Thoracic aorta (tissue), 2 donors: ENCODE measurements at regions not wholly inside any gene's neighbourhood (a gene's known extent, or its start where the extent isn't known, plus 50 kb on each side); places are given as distances from the start of the nearest gene placed in this dataset.

Experiments used
- ATAC-seq: fragments of 150-250 bp; one replicate; pipeline ENCODE4 v1.8.0; 2017; ENCODE audit warnings: low read depth; ENCODE audit not compliant: insufficient number of reproducible peaks, low FRiP score
- DNase-seq: peaks from one replicate; pipeline ENCODE4 v3.0.0-alpha.2; 2020; ENCODE audit warnings: low spot score
- H3K27ac ChIP-seq, 2 donors: fragments of 200-600 bp; sonication (generic); 1 replicate in 1 of 2; 2 replicates in 1 of 2; pipeline ENCODE4 v1.5.1; 2016; ENCODE audit warnings: mild to moderate bottlenecking in 2 of 2, moderate library complexity in 2 of 2
- H3K27me3 ChIP-seq: fragments of 200-600 bp; sonication (generic); replicated peaks from 2 replicates; pipeline ENCODE4 v1.6.0; 2016; ENCODE audit warnings: mild to moderate bottlenecking; ENCODE audit not compliant: insufficient read depth
- H3K36me3 ChIP-seq: fragments of 200-600 bp; sonication (generic); one replicate; pipeline ENCODE4 v1.5.1; 2016
- H3K4me1 ChIP-seq, 2 donors: fragments of 200-600 bp; sonication (generic); 1 replicate in 1 of 2; 2 replicates in 1 of 2; pipeline versions ENCODE4 v1.5.1 to v1.6.0; 2016; ENCODE audit warnings: low read depth in 2 of 2, mild to moderate bottlenecking in 1 of 2; ENCODE audit not compliant: control insufficient read depth in 1 of 2
- H3K4me3 ChIP-seq: fragments of 200-600 bp; sonication (generic); 2 replicates; pipeline ENCODE4 v1.5.1; 2016; ENCODE audit warnings: mild to moderate bottlenecking
- H3K9me3 ChIP-seq: fragments of 200-600 bp; sonication (generic); 2 replicates; pipeline ENCODE4 v1.5.1; 2016
- TF ChIP-seq, protein P1 (sequence below): fragments of 200-600 bp; sonication (generic); IDR thresholded peaks from one replicate; pipeline ENCODE4 v1.5.1; 2019; ENCODE audit warnings: antibody characterized with exemption

DNA sequence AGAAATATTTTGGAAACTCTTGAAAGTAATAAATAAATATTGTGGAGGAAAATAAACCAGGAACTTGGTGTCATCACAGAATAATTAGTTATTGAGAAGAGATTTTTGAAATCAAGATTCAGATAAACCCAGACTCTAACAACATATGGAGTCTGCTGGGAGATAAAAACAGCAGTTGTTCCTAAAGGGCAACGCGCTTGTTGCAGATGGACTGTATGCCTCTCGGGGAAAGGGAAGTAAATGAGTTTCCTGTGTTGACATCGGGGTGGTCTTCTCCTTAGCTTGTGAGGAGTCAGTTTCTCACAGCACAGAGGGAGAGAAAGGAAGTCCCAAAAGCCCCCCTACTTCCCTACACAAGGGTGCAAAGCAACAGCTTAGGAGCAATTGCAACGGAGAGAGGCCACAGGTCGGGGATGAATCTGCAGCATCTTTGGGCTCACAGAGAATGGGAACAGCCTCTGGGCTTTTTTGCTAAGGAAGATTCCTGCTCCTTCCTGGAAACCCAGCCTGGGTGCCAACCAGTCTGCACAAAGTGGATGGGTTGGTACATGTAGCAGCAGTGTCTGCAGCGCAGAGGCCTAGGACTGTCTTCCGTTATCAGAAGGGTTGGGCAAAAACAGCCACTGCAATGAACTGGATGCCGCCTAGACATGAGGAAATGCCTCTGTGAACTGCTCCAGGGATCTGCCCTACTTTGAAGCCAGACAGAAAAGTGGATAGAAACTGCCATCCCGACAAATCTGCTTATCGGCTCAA lies 603.0 kb upstream of the NRSN1 start:
- Histone ChIP-seq H3K27ac (no peak overlapping the region), H3K27me3 (no peaks in the 10 kb centered on the region), H3K9me3 (no peaks in the 10 kb centered on the region), H3K36me3 (no peaks in the 10 kb centered on the region), H3K4me3 (no peak overlapping the region), H3K4me1 (no peaks in the 10 kb centered on the region)
- DNase-seq (no peak), ATAC-seq (no peak)
- TF ChIP-seq, protein P1, sequence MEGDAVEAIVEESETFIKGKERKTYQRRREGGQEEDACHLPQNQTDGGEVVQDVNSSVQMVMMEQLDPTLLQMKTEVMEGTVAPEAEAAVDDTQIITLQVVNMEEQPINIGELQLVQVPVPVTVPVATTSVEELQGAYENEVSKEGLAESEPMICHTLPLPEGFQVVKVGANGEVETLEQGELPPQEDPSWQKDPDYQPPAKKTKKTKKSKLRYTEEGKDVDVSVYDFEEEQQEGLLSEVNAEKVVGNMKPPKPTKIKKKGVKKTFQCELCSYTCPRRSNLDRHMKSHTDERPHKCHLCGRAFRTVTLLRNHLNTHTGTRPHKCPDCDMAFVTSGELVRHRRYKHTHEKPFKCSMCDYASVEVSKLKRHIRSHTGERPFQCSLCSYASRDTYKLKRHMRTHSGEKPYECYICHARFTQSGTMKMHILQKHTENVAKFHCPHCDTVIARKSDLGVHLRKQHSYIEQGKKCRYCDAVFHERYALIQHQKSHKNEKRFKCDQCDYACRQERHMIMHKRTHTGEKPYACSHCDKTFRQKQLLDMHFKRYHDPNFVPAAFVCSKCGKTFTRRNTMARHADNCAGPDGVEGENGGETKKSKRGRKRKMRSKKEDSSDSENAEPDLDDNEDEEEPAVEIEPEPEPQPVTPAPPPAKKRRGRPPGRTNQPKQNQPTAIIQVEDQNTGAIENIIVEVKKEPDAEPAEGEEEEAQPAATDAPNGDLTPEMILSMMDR, result no peak

DNA sequence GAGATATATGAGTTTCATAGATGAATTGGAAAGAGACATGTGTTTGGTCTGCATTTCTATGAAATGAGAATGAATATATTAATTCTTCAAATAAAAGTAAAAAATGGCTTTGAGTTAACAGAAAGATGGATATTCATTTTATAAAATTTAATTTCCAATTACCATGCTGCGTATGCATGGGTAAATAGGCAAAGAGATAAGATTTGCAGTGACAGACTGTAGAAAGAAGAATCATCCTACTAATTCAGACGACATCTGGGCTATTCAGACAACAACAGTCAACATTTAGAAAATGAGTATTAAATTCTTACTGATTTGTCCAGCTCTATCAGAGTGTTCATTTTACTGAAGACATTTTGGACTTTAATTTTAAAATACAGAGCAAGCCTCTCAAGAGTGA lies 602.2 kb upstream of the NRSN1 start:
- Histone ChIP-seq H3K4me1 (no peaks in the 10 kb centered on the region), H3K4me3 (no peak overlapping the region), H3K27me3 (no peaks in the 10 kb centered on the region), H3K27ac (no peak overlapping the region), H3K9me3 (no peaks in the 10 kb centered on the region), H3K36me3 (no peaks in the 10 kb centered on the region)
- TF ChIP-seq, protein P1, result no peak
- DNase-seq, result no peak
- ATAC-seq, result no peak

DNA sequence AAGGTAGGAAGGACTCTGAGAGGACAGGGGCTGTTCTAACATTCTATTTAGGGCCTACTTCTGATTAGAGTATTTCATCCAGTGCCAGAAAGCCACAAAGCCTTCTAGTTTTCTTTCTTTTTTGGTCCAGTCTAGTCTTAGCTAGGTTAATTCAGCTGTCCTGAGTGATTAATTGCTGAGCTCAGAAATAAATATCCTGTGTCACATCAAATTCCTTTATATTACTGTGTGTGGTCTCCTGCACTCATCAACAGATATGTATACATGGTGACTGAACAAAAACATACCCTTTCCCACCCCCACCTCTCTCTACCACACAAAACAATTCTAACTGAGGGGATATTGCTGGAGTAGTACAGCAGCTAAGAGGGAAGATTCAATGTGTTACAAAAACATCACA lies 601.5 kb upstream of the NRSN1 start:
- H3K36me3 ChIP-seq, result no peaks in the 10 kb centered on the region
- H3K9me3 ChIP-seq, result no peaks in the 10 kb centered on the region
- DNase-seq (no peak), ATAC-seq (no peak)
- H3K27me3 ChIP-seq, result no peaks in the 10 kb centered on the region
- H3K27ac ChIP-seq, result no peak overlapping the region
- TF ChIP-seq, protein P1, result no peak
- no peaks in the 10 kb centered on the region for H3K4me1 ChIP-seq
- no peak overlapping the region for H3K4me3 ChIP-seq

DNA sequence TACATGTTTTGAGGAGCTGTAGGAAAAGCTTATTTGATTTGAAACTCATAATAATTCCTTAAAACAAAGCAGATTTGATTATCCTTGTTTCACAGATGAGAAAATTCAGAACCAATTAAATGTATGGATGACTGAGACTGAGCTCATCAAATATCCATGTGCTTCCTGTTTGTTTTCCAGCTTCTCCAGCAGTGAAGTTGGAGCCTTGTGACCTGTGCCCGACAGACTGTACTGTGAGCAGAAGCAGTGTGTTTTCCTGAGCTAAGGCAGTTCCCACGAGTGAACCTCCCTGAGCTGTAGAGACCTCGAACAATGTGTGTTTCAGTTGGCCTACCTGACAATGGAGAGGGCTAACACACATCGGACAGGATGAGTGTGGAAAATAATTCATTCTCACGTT lies 599.5 kb upstream of the NRSN1 start:
- TF ChIP-seq, protein P1, result no peak
- no peak for DNase-seq
- H3K27ac ChIP-seq, result no peak overlapping the region

DNA sequence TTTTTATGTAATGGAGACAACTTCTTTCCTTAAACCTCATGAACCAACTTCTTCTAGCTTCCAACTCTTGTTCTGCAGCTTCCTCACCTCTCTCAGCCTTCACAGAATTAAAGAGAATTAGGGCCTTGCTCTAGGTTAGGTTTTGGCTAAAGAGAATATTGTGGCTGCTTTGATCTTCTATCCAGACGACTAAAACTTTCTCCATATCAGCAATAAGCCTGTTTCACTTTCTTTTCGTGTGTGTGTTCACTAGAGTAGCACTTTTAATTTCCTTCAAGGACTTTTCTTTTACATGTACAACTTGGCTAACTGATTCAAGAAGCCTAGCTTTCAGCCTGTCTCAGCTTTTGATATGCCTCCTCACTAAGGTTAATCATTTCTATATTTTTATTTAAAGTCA lies 596.1 kb upstream of the NRSN1 start:
- ATAC-seq (no peak), DNase-seq (no peak)
- H3K9me3 ChIP-seq, result no peaks in the 10 kb centered on the region
- no peaks in the 10 kb centered on the region for H3K4me1 ChIP-seq
- no peaks in the 10 kb centered on the region for H3K27me3 ChIP-seq
- no peaks in the 10 kb centered on the region for H3K36me3 ChIP-seq
- H3K4me3 ChIP-seq, result no peak overlapping the region
- TF ChIP-seq, protein P1, result no peak
- H3K27ac ChIP-seq, result no peak overlapping the region

More for the DNA sequence above, 599.5 kb upstream of the NRSN1 start:
- no peak for ATAC-seq
- H3K4me1 ChIP-seq, result no peaks in the 10 kb centered on the region
- H3K9me3 ChIP-seq, result no peaks in the 10 kb centered on the region
- no peaks in the 10 kb centered on the region for H3K36me3 ChIP-seq
- H3K27me3 ChIP-seq, result no peaks in the 10 kb centered on the region
- H3K4me3 ChIP-seq, result no peak overlapping the region
